Stomach (tissue), 8 donors: ENCODE measurements at regions not wholly inside any gene's neighbourhood (a gene's known extent, or its start where the extent isn't known, plus 50 kb on each side); places are given as distances from the start of the nearest gene placed in this dataset.
"Not testable (repeated sequence)": the region's sequence is repeated elsewhere in the genome, so short reads cannot be mapped to it uniquely, and the experiment has no call there.

Experiments used
- DNase-seq, 2 donors: peaks; one replicate each; pipeline versions ENCODE4 v3.0.0 to v3.0.0-alpha.2; 2013 to 2019
- H3K27ac ChIP-seq, 5 donors: fragments of 200-600 bp in 4 of 5; sonication (generic) in 4 of 5; one replicate each; pipeline ENCODE4 v1.5.1; 2013 to 2019; ENCODE audit warnings: mild to moderate bottlenecking in 1 of 5, moderate library complexity in 1 of 5
- H3K27me3 ChIP-seq, 3 donors: fragments of 200-600 bp; sonication (generic); one replicate each; pipeline ENCODE4 v1.5.1; 2017 to 2019; ENCODE audit warnings: mixed run types in 1 of 3
- H3K36me3 ChIP-seq, 4 donors: fragments of 200-600 bp; sonication (generic); 1 replicate in 3 of 4; 2 replicates in 1 of 4; pipeline ENCODE4 v1.5.1; 2016 to 2019
- H3K4me1 ChIP-seq, 4 donors: fragments of 200-600 bp; sonication (generic); one replicate each; pipeline ENCODE4 v1.5.1; 2016 to 2019
- H3K4me3 ChIP-seq, 4 donors: fragments of 200-600 bp; sonication (generic) in 3 of 4; one replicate each; pipeline ENCODE4 v1.5.1; 2016 to 2019; ENCODE audit warnings: mild to moderate bottlenecking in 1 of 4
- H3K9me3 ChIP-seq, 4 donors: fragments of 200-600 bp; sonication (generic); one replicate each; pipeline ENCODE4 v1.5.1; 2016 to 2019
- EP300 ChIP-seq: sonication (generic); formaldehyde crosslinking; IDR thresholded peaks from one replicate; pipeline ENCODE4 v1.6.1; 2017; ENCODE audit warnings: antibody characterized with exemption
- POLR2A ChIP-seq, 4 donors: fragments of 450-650 bp; IDR thresholded peaks; one replicate each; pipeline ENCODE4 v1.6.1; 2016; ENCODE audit warnings: antibody characterized with exemption in 4 of 4, control low read depth in 2 of 4, mild to moderate bottlenecking in 1 of 4, moderate library complexity in 1 of 4
- POLR2AphosphoS5 ChIP-seq, 3 donors: sonication (generic); formaldehyde crosslinking; IDR thresholded peaks; one replicate each; pipeline ENCODE4 v1.6.1; 2016; ENCODE audit warnings: antibody characterized with exemption in 3 of 3
- WGBS, 5 donors: extraction: QIAGEN DNeasy Blood & Tissue Kit in 3 of 5; methylation state at CpG; one replicate each; pipeline versions ENCODE4 v1.1.5 to v1.1.7; 2013 to 2018; 5-methylcytosine and 5-hydroxymethylcytosine counted together
- intact Hi-C: fragments of 100-400 bp; cut with DNase I; formaldehyde crosslinking; loops from one replicate; pipeline ENCODE4 v1.15.1; 2023; ENCODE audit warnings: low total_unique reads
- TF ChIP-seq, protein P1 (sequence below), 7 experiments: fragments of 450-650 bp in 4 of 7; fragments of 200-600 bp in 3 of 7; sonication (generic) in 3 of 7; IDR thresholded peaks; one replicate each; pipeline ENCODE4 v1.5.1; 2016 to 2019; ENCODE audit warnings: antibody characterized with exemption in 7 of 7, control low read depth in 2 of 7, mild to moderate bottlenecking in 1 of 7
- donor health status: healthy with polysubstance abuse.
- donor health status: Bipolar disorder and iron deficiency.
- donor health status: healthy.

DNA sequence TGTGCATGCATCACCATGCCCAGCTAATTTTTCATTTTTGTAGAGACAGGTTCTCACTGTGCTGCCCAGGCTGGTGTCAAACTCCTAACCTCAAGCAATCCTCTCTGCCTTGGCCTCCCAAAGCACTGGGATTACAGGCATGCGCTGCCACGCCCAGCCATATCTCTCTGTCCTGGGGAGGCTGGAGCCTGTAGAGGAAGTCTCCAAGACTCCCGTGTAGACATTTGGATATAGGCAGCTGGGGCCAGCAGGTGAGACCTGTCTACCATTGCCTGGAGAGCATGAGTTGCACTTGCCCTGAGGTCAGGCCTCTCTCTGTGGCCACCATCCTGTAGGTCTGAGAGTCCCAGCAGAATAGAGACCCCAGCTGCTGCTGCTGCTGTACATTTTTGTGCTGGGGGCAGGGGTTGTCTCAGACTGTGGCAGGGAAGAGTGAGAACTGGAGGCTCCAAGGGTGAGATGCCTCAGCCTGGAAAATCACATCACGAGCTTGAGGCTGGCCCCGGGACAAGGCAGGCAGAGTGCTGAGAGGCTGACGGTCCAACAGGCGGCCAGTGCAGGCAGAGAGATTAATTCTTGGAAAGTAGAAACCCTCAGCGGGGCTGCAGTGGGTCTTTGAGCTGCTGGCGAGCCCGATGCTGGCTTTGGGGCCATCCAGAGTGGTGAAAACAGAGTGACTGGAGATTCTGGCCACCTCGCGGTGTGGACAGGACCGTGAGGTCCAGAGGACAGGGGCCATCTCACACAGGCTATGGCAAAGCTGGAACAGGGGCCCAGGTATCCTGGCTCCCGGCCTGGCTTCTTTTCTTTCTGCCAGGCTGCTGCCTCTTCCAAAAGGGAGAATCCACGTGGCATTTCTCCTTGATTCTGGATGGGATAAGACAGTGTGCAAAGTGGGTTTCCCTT, 60.9 kb downstream of the TMEM270 start:
- WGBS, 5 donors = 64 to 71% (median 67%) methylated on average over 15 of the region's 15 CpGs
- DNase-seq = no peak

DNA sequence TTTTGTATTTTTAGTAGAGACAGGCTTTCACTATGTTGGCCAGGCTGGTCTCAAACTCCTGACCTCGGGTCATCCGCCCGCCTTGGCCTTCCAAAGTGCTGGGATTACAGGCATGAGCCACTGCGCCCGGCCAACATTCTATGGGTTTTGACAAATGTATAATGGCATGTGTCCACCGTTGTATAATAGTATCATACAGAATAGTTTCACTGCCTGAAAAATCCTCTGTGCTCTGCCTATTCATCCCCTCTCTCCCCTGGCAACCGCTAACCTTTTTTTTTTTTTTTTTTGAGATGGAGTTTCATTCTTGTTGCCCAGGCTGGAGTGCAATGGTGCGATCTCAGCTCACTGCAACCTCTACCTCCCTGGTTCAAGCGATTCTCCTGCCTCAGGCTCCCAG, 67.7 kb downstream of the TMEM270 start:
- H3K4me3 ChIP-seq, H3K36me3 ChIP-seq, H3K27ac ChIP-seq, intact Hi-C loops, DNase-seq, H3K9me3 ChIP-seq, H3K4me1 ChIP-seq, H3K27me3 ChIP-seq: not testable (repeated sequence)
- WGBS, 5 donors = 75 to 90% (median 84%) methylated on average over 9 of the region's 9 CpGs

More for the DNA sequence above, 60.9 kb downstream of the TMEM270 start:
- H3K36me3 ChIP-seq = no peaks in the 10 kb centered on the region
- H3K4me1 ChIP-seq = peaks cover 0 to 9% (median under 1%) of the 10 kb centered on the region in 4 donors
- TF ChIP-seq, protein P1, sequence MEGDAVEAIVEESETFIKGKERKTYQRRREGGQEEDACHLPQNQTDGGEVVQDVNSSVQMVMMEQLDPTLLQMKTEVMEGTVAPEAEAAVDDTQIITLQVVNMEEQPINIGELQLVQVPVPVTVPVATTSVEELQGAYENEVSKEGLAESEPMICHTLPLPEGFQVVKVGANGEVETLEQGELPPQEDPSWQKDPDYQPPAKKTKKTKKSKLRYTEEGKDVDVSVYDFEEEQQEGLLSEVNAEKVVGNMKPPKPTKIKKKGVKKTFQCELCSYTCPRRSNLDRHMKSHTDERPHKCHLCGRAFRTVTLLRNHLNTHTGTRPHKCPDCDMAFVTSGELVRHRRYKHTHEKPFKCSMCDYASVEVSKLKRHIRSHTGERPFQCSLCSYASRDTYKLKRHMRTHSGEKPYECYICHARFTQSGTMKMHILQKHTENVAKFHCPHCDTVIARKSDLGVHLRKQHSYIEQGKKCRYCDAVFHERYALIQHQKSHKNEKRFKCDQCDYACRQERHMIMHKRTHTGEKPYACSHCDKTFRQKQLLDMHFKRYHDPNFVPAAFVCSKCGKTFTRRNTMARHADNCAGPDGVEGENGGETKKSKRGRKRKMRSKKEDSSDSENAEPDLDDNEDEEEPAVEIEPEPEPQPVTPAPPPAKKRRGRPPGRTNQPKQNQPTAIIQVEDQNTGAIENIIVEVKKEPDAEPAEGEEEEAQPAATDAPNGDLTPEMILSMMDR (IDR thresholded peaks at IDR 0.05) = no peak
- TF ChIP-seq POLR2A (IDR thresholded peaks at IDR 0.05) (no peak), EP300 (no peak)
- intact Hi-C loops = no loop called here
- H3K27me3 ChIP-seq = no peaks in the 10 kb centered on the region
- H3K4me3 ChIP-seq = no peak overlapping the region
- no peak overlapping the region for H3K27ac ChIP-seq
- H3K9me3 ChIP-seq = peaks cover 0 to 7% (median 2%) of the 10 kb centered on the region in 4 donors

DNA sequence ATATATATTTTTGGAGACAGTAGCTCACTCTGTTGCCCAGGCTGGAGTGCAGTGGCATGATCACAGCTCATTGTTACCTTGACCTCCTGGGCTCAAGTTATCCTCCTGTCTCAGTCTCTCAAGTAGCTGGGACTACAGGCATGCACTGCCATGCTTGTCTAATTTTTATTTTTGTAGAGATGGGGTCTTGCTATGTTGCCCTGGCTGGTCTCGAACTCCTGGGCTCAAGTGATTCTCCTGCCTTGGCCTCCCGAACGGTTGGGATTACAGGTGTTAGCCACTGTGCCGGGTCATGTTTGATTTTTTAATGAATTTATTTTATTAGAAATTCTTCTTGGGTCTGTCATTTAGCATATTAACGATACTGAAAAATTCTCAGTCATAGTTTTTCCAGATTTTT, 70.5 kb downstream of the TMEM270 start:
- Histone ChIP-seq H3K27me3 (no peaks in the 10 kb centered on the region), H3K4me1 (no peaks in the 10 kb centered on the region), H3K9me3 (peaks cover 0 to 5% (median under 1%) of the 10 kb centered on the region in 4 donors), H3K36me3 (no peaks in the 10 kb centered on the region), H3K27ac (no peak overlapping the region), H3K4me3 (no peak overlapping the region)
- DNase-seq = no peak
- WGBS, 5 donors = 89 to 96% (median 93%) methylated on average over 5 of the region's 5 CpGs
- intact Hi-C loops = no loop called here
- TF ChIP-seq POLR2A (IDR thresholded peaks at IDR 0.05) = no peak
- TF ChIP-seq EP300 = no peak

DNA sequence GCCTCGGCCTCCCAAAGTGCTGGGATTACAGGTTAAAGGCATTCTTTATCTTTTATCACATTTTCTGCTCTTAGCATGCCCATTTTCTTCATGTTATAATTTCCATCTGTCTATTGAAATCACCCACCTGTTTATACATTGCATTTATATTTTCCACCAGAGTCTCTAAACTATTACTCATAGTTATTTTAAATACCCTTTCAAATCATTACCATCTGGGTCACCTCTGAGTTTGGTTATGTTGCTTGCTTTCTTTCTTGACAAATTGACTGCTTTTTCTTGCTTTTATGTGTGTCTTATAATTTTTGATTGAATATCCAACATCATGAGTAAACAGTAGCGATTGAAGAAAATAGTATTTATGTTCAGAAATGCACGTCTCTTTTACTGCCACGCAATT, 71.4 kb downstream of the TMEM270 start:
- Histone ChIP-seq H3K4me1 (no peaks in the 10 kb centered on the region), H3K36me3 (no peaks in the 10 kb centered on the region), H3K4me3 (no peak overlapping the region), H3K9me3 (no peaks in the 10 kb centered on the region), H3K27me3 (no peaks in the 10 kb centered on the region), H3K27ac (no peak overlapping the region)
- no peak for DNase-seq
- intact Hi-C loops = no loop called here
- WGBS, 5 donors = 87 to 93% (median 88%) methylated on average over 4 of the region's 4 CpGs
- TF ChIP-seq EP300 = no peak
- TF ChIP-seq POLR2AphosphoS5 (IDR thresholded peaks at IDR 0.05) = no peak
- no peak for TF ChIP-seq POLR2A (IDR thresholded peaks at IDR 0.05)
- TF ChIP-seq, protein P1 (IDR thresholded peaks at IDR 0.05) = no peak

DNA sequence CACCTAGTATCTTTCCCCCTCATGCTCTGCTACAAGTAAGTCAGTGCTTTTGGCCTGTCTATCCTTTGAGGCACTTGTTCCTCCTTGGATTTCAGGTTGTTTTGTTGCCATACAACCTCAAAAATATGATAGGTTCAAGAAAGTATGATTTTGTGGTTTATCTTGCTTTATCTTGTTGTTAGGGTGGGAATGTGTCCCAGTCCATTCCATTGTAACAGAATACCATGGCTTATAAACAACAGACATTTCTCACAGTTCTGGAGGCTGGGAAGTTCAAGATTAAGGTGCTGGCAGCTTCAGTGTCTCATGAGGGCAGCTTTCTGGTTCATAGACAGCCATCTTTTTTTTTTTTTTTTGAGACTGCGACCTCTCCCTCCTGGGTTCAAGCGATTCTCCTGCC, 72.1 kb downstream of the TMEM270 start:
- WGBS, 5 donors = 91 to 96% (median 94%) methylated on average over 2 of the region's 2 CpGs
- H3K27ac ChIP-seq = no peak overlapping the region
- no peak for DNase-seq
- H3K9me3 ChIP-seq = no peaks in the 10 kb centered on the region
- no peak overlapping the region for H3K4me3 ChIP-seq
- H3K36me3 ChIP-seq = no peaks in the 10 kb centered on the region
- no peaks in the 10 kb centered on the region for H3K27me3 ChIP-seq
- intact Hi-C loops = no loop called here
- TF ChIP-seq, protein P1 (IDR thresholded peaks at IDR 0.05) = no peak
- TF ChIP-seq EP300 (no peak), POLR2AphosphoS5 (IDR thresholded peaks at IDR 0.05) (no peak), POLR2A (IDR thresholded peaks at IDR 0.05) (no peak)
- no peaks in the 10 kb centered on the region for H3K4me1 ChIP-seq
